Adrenal gland (tissue), 5 donors: ENCODE measurements at regions not wholly inside any gene's neighbourhood (a gene's known extent, or its start where the extent isn't known, plus 50 kb on each side); places are given as distances from the start of the nearest gene placed in this dataset.

ENCODE experiments used
- POLR2A ChIP-seq, 2 donors: fragments of 450-650 bp; IDR thresholded peaks; one replicate each; pipeline ENCODE4 v1.6.1; 2017; ENCODE audit warnings: antibody characterized with exemption in 2 of 2, mild to moderate bottlenecking in 2 of 2, moderate library complexity in 1 of 2
- TF ChIP-seq, protein P1 (sequence below), 6 experiments: fragments of 450-650 bp in 4 of 6; fragments of 200-600 bp in 2 of 6; sonication (generic) in 1 of 6; IDR thresholded peaks; 1 replicate in 5 of 6; 2 replicates in 1 of 6; pipeline versions ENCODE4 v1.5.1 to v1.8.0; 2016 to 2021; ENCODE audit warnings: antibody characterized with exemption in 6 of 6, mild to moderate bottlenecking in 2 of 6, moderate library complexity in 1 of 6
- donor health status: DM: no; HTN: no; CAD: no.

GRCh38 chr2:188850786-188851185 lies 123.4 kb upstream of the COL3A1 start:
- no peak for TF ChIP-seq POLR2A (IDR thresholded peaks at IDR 0.05)
- TF ChIP-seq, protein P1, sequence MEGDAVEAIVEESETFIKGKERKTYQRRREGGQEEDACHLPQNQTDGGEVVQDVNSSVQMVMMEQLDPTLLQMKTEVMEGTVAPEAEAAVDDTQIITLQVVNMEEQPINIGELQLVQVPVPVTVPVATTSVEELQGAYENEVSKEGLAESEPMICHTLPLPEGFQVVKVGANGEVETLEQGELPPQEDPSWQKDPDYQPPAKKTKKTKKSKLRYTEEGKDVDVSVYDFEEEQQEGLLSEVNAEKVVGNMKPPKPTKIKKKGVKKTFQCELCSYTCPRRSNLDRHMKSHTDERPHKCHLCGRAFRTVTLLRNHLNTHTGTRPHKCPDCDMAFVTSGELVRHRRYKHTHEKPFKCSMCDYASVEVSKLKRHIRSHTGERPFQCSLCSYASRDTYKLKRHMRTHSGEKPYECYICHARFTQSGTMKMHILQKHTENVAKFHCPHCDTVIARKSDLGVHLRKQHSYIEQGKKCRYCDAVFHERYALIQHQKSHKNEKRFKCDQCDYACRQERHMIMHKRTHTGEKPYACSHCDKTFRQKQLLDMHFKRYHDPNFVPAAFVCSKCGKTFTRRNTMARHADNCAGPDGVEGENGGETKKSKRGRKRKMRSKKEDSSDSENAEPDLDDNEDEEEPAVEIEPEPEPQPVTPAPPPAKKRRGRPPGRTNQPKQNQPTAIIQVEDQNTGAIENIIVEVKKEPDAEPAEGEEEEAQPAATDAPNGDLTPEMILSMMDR (IDR thresholded peaks at IDR 0.05): no peak
